ENCODE measurements at regions not wholly inside any gene's neighbourhood (a gene's known extent, or its start where the extent isn't known, plus 50 kb on each side); places are given as distances from the start of the nearest gene placed in this dataset.

DNA sequence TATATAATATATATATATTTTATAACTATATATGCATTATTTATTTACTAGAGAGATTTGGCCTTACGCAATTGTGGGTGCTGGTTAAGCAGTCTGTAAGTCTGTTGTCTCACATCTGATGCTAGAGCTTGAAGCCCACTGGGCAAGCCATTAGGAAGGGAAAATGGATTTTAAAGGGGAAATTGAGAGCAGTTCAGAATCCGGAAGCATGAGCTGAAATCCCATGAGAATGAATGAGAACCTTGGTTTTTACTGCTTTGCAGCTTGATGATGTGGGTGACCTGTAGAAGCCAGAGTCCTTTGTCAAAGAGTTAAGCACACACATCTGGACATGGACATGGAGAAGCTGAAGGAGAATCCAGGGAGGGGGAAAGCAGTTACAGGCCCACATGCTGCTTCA, 220.8 kb upstream of the DAB1 start:
- TF ChIP-seq POLR2A (IDR thresholded peaks at IDR 0.05; ENCODE audit: low read depth, low read length) (no peak), POLR2AphosphoS5 (IDR thresholded peaks at IDR 0.05; ENCODE audit: low read depth, low read length) (no peak), TAF1 (IDR thresholded peaks at IDR 0.05; ENCODE audit: borderline replicate concordance, low read depth, low read length) (no peak)
